ELR (cell line): ENCODE measurements at regions not wholly inside any gene's neighbourhood (a gene's known extent, or its start where the extent isn't known, plus 50 kb on each side); places are given as distances from the start of the nearest gene placed in this dataset.
A peak's percentile ranks its signal among the peaks of the same experiment; 100 is the strongest.

Experiments
- DNase-seq: peaks from one replicate; pipeline ENCODE4 v3.0.0-alpha.2; 2015; ENCODE audit warnings: low read depth

DNA sequence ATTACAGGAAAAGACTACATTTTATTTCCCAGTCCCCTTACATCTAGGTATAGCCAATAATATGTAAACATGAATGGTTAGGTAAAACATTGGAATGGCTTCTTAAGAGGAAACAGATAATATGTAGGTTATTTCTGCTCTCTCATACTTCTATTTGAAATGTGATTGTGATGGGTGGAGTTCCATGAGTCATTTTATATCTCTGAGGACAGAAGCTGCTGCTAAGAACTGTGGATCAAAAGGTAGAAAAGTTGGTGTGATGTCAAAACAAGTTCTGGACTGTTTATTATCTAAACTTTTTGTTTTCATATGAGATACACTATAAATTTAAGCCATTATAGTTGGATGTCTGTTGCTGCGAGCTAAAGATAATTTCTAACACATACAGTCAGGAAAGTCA, 799.4 kb upstream of the TENM4 start:
- no peak for DNase-seq

DNA sequence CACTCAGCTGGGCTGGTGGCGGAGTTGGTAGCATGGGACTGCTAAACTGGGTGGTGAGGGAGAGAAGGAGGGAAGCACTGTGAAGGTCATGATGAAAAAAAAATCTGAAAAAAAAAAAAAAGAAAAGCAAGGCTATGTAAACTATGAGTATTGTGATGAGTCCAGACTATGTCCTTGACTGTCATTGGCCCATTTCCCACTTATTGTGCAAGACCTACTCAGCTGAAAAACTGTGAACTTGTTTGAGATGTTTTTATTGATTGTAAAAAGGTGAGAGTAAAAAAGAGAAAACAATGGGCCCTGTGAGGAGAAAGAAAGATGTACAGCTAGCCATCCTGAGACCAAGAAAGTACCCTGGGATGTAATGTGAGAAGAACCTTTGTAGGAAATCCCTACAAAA, 798.4 kb upstream of the TENM4 start:
- DNase-seq = no peak

DNA sequence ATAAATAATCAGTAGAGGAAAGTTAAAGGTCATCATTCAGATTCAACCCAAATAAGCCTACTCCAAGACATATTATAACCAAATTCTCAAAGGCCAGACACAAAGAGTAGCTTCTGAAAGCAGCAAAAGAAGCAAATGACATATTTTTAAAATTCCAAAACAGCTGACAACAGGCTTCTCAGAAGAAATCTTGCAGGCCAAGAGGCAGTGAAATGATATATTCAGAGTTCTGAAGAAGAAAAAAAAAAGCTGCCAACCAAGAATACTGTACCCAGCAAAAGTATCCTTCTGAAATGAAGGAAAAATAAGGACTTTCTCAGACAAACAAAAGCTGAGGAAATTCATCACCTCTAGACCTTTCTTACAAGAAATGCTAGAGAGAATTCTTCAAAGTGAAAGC, 787.1 kb upstream of the TENM4 start:
- no peak for DNase-seq

- DNase-seq = no peak
Measured at GRCh38 chr11:80214413-80214812, 773.6 kb upstream of the TENM4 start.

GRCh38 chr11:80211673-80212072, 770.8 kb upstream of the TENM4 start:
- DNase-seq = no peak

- DNase-seq = no peak
Measured at GRCh38 chr11:80204021-80204420, 763.2 kb upstream of the TENM4 start.

DNA sequence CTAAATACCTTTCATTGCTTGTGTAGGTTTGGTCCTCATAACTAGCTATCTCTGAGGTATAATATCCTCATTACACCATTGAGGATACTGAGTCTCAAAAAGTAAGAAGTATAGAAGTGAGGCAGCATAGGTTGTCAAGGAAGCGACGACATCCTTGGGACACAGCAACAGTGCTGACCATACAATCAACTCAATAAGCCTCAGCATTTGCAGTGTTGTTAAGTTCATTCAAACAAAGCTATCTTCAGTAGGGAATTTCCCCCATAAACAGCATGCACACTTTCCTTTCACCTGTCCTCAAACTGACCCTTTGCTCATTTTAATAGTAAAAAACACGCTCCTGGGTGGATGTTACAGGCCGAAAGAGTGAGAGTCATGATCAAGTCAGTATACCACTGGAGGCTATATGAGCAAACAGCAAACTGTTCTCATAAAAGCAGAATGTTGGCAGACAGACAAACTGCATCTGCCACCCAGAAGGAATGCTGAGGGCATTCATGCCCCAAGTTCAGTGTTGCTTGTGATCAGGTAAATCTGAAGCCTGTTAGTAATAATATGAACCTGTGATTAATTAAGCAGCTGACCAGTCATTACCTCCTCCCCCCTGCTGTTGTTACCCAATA, 756.2 kb upstream of the TENM4 start:
- no peak for DNase-seq

DNA sequence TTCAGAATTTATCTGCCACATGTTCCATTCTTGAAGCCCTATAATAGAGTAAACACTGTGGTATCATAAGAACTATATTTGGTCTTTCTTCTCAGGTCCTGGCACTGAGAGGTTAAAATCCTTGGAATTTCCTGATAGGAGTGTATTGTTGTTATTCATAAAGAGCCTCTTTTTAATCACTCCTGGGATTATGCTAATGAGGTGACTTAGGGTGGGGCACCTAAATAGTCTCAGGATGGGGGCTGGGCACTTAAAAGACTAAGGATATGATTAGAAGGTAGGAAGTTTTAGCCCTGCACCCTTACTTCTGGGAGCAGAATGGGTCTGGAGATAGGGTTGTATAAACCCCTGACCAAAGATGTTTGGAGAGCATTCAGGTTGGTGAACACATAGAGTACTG, 755.2 kb upstream of the TENM4 start:
- no peak for DNase-seq

DNA sequence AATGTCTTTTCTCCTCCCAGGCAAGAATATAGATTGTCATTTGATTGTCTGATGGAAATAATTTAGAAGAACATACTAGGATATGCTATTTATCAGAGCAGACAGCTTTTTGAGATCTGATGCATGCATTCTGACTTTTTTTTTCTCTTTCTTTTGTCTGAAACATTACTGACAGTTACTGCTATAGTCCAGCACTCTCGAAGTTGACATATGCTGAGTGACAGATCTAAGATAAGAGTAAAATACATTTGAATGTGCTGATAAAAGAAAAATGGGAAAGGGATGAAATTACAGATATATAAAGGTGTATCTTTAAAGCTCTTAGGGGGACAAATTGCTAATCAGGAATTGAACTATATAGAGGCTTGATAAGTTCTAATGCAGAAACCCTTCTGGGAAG, 753.8 kb upstream of the TENM4 start:
- no peak for DNase-seq

DNA sequence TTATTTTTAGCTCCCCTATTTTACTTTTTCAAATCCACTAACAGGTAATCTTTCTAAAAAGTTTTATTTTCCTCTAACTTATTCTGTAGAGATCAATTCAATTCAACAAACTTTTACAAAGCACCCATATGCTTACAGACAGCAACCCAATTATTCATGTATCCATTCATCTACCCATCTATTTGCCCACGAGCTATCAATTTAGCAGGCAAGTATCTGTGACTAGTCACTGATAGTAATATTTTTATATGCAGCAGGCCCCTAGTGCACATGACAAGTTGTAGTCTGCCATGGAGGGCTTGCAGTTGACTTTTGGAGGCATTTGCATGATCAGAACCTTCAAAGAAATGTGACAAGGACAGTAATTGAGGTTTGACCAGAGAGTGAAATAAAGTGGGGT, 753.2 kb upstream of the TENM4 start:
- DNase-seq = no peak

- DNase-seq = no peak
Measured at GRCh38 chr11:80188076-80188627, 747.3 kb upstream of the TENM4 start.

- DNase-seq = no peak
Measured at GRCh38 chr11:80186692-80187091, 745.9 kb upstream of the TENM4 start.

DNA sequence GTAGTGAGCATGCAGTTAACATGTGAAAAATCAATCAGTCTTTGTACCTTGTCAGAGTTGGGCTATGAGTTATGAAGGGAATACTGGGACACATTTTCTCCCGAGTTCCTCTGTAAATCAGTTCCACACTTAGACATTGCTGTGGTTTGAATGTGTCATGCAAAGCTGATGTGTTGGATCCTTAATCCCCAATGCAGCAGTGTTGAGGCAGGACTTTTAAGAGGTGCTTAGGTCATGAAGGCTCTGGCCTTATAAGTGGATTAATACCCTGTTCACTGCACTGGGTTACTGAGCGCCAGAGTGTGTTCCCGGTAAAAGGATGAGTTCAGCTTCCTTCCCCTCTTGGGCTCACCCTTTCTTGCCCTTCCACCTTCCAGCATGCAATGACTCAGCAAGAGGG, 742.1 kb upstream of the TENM4 start:
- no peak for DNase-seq

DNA sequence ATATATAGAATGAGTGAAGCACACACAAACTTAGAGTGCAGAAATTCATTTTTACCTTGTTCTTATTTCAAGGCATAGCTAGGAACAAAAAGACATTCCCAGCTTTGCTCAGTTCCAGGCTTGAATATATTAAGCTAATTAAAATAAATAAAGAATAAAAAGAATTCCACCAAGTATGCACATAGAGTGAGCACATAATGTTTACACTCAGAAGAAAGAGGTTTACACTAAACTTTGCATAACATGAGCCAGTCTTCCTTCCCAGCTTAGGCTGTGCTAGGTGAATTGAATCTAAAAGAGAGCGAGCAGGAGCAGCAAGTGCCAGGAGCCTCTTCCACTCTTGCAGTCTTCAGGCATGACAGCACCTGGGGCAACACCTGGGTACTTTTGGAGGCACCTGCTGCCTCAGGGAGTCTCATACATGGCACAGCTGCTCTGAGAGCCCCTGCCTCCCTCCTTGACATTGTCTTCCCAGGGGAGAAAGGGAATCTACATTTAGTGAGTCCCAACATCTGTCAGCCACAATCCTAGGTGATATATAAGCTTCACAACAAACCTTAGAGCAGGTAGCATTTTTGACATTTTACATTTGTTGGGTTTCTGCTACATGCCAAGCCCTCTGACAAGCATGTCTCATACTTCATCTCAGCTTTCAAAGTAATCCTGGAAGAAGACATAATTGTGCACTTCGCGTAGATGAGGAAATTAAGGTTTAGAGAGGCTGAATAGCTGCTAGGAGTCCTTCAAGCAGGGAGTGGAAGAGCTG, 732.7 kb upstream of the TENM4 start:
- no peak for DNase-seq

- no peak for DNase-seq
Measured at GRCh38 chr11:80168796-80169195, 728.0 kb upstream of the TENM4 start.

- peak; percentile 11 for DNase-seq
Measured at GRCh38 chr11:80167766-80168165, 726.9 kb upstream of the TENM4 start.

- peak; percentile 42 for DNase-seq
Measured at GRCh38 chr11:80165744-80166143, 724.9 kb upstream of the TENM4 start.

DNA sequence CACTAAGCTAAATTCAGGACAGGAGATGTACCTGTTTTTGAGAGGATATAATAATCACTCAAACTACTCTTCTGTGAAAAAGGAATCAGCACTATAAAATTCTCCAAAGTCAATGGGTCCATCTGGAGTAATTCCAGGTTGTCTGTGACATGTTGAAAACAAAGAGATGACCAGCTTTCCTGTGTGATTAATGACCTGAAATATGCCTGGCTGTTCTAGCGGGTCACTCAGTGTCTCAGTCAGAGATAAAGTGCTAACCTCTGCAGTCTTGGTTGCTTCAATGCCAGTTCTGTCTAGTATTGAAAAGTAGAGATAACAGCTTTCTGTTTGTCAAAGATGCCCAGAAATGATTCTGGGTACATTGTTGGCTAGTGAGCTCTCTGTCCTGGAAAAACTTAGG, 722.6 kb upstream of the TENM4 start:
- DNase-seq = no peak

- peak; percentile 30 for DNase-seq
Measured at GRCh38 chr11:80163011-80163410, 722.2 kb upstream of the TENM4 start.

- no peak for DNase-seq
Measured at GRCh38 chr11:80162387-80162786, 721.6 kb upstream of the TENM4 start.

- DNase-seq = no peak
Measured at GRCh38 chr11:80157447-80157846, 716.6 kb upstream of the TENM4 start.

- DNase-seq = no peak
Measured at GRCh38 chr11:80156062-80156461, 715.2 kb upstream of the TENM4 start.

DNA sequence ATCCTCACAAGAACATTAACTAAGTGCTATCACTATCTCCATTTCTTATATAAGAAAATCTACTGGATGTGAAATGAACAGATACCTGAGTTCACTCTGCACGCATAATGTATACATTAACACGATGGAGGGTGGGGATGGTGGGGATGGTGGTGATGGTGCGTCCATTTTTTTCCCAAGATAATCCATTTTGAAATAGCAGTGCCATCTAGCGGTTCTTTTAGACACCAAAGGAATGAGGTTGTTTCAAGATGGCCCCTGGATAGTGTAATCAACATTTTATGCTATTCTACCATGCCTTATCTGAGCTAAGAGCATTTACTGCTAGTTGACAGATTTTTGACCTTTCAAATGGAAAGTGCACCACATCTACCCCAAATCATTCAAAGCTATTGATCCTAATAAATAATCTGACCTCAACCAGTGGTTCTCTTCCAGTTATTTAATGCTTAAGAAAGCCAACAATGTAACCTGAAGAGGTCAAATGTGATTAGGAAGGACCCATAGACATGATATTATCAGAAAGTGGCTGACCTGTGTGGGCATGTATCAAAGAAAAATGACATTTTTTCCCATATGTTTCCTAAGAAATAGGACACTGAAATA, 714.7 kb upstream of the TENM4 start:
- peak; percentile 57 for DNase-seq
